ENCODE measurements at regions not wholly inside any gene's neighbourhood (a gene's known extent, or its start where the extent isn't known, plus 50 kb on each side); places are given as distances from the start of the nearest gene placed in this dataset.

DNA sequence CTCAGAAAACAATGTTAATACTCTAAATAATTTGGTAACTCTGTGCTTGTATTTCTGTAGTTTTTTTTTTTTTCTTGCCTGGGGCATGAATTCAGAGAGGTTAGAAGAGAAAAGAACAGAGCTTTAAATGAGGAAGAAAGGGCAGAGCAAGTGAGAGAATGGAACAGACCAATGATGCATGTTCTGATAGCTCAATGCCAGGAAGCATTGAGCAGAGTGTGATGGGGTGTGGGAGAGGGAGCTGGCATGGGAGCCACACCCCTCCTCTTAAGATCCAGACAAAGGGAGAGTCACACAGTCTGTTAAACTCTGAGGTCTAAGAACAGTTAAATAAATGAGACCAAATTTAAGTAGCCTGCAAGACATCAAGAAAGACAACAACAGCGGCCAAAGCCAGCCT is 538.6 kb downstream of the TUSC7 start:
- Histone ChIP-seq H3K9ac (no peak overlapping the region), H3K36me3 (ENCODE audit: low read depth) (no peaks in the 10 kb centered on the region), H3K4me1 (ENCODE audit: insufficient read depth) (no peaks in the 10 kb centered on the region), H3K27ac (no peak overlapping the region), H3K4me2 (ENCODE audit: unreplicated experiment) (no peak overlapping the region), H3K4me3 (no peak overlapping the region), H4K20me1 (ENCODE audit: insufficient read depth) (no peaks in the 10 kb centered on the region), H3F3A (ENCODE audit: insufficient read depth) (no peaks in the 10 kb centered on the region), H3K27me3 (replicated peaks; ENCODE audit: insufficient read depth) (no peaks in the 10 kb centered on the region), H2AFZ (no peak overlapping the region), H3K79me2 (ENCODE audit: insufficient read depth) (no peaks in the 10 kb centered on the region), H3K9me3 (ENCODE audit: low read depth) (no peaks in the 10 kb centered on the region), H3K9me2 (ENCODE audit: insufficient read depth) (no peaks in the 10 kb centered on the region)
- in situ Hi-C loops (cut with MboI): no loop called here
- DNase-seq: no peak
- 79 to 86% methylated on average over 1 of the region's 1 CpG for WGBS, 2 experiments (ENCODE audit: low coverage in 1 of 2, low lambda C conversion rate in 2 of 2, missing lambda C conversion rate in 2 of 2)
- TF ChIP-seq EZH2phosphoT487 (IDR thresholded peaks at IDR 0.05; ENCODE audit: insufficient read depth, low read depth): no peak
- TF ChIP-seq EZH2 (IDR thresholded peaks at IDR 0.05; ENCODE audit: insufficient read depth, poor library complexity, severe bottlenecking): no peak

DNA sequence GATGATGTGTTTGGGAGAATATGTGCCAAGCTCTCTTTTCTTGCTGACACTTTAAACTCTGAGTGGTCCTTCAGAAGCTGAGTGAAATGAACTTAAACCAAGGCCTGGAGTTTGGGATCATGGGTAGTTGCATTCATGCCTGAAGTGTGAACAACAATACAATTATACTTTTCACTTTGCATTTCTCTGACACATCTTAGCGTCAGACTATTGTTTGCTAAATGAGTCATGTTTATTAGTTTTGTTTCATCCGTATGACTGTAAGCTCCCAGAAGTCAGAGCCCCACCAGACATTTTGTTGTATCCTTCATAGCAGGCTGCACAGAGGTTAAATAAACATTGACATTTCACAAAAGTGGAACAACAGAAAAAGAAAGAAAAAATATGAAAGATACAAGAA is 542.6 kb downstream of the TUSC7 start:
- H3K27me3 ChIP-seq (replicated peaks; ENCODE audit: insufficient read depth): no peaks in the 10 kb centered on the region
- no peak overlapping the region for H2AFZ ChIP-seq
- H4K20me1 ChIP-seq (ENCODE audit: insufficient read depth): no peaks in the 10 kb centered on the region
- H3K9ac ChIP-seq: no peak overlapping the region
- no peaks in the 10 kb centered on the region for H3K36me3 ChIP-seq (ENCODE audit: low read depth)
- H3K79me2 ChIP-seq (ENCODE audit: insufficient read depth): no peaks in the 10 kb centered on the region
- no peak overlapping the region for H3K27ac ChIP-seq
- no peaks in the 10 kb centered on the region for H3K9me3 ChIP-seq (ENCODE audit: low read depth)
- H3K4me2 ChIP-seq (ENCODE audit: unreplicated experiment): no peak overlapping the region
- no peak for TF ChIP-seq EZH2 (IDR thresholded peaks at IDR 0.05; ENCODE audit: insufficient read depth, poor library complexity, severe bottlenecking)
- TF ChIP-seq EZH2phosphoT487 (IDR thresholded peaks at IDR 0.05; ENCODE audit: insufficient read depth, low read depth): no peak
- no peaks in the 10 kb centered on the region for H3F3A ChIP-seq (ENCODE audit: insufficient read depth)
- WGBS, 2 experiments (ENCODE audit: low coverage in 1 of 2, low lambda C conversion rate in 2 of 2, missing lambda C conversion rate in 2 of 2): 27 to 29% methylated on average over 2 of the region's 2 CpGs
- H3K4me1 ChIP-seq (ENCODE audit: insufficient read depth): no peaks in the 10 kb centered on the region
- in situ Hi-C loops (cut with MboI): no loop called here
- no peaks in the 10 kb centered on the region for H3K9me2 ChIP-seq (ENCODE audit: insufficient read depth)
- no peak overlapping the region for H3K4me3 ChIP-seq
- peak; percentile 52 for DNase-seq

DNA sequence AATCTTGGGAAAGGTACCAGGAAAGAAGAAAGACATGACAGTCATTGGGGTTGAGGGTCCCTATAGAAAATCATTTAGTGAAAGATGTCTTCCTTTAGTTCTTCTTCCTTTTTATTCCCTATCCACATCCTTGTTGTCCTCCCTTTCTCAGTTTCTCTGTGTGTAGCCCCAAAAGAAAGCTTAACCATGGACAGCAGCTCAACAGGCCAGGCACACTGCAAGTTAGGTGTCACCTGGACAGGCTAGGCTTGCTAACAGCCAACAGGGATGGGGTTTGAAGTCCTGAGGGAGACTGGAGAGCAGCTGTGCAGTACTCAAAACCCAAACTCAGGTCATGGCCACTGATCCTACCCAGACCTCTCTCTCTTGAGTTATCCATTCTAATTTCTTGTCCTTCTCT is 543.1 kb downstream of the TUSC7 start:
- H3K27ac ChIP-seq: no peak overlapping the region
- no peak for TF ChIP-seq EZH2 (IDR thresholded peaks at IDR 0.05; ENCODE audit: insufficient read depth, poor library complexity, severe bottlenecking)
- H3K4me3 ChIP-seq: no peak overlapping the region
- H2AFZ ChIP-seq: no peak overlapping the region
- no peak overlapping the region for H3K4me2 ChIP-seq (ENCODE audit: unreplicated experiment)
- DNase-seq: no peak
- no peaks in the 10 kb centered on the region for H4K20me1 ChIP-seq (ENCODE audit: insufficient read depth)
- in situ Hi-C loops (cut with MboI): no loop called here
- no peaks in the 10 kb centered on the region for H3K27me3 ChIP-seq (replicated peaks; ENCODE audit: insufficient read depth)
- no peaks in the 10 kb centered on the region for H3K9me3 ChIP-seq (ENCODE audit: low read depth)
- H3K4me1 ChIP-seq (ENCODE audit: insufficient read depth): no peaks in the 10 kb centered on the region
- H3K9me2 ChIP-seq (ENCODE audit: insufficient read depth): no peaks in the 10 kb centered on the region
- no peaks in the 10 kb centered on the region for H3K36me3 ChIP-seq (ENCODE audit: low read depth)
- no peak overlapping the region for H3K9ac ChIP-seq
- H3K79me2 ChIP-seq (ENCODE audit: insufficient read depth): no peaks in the 10 kb centered on the region
- H3F3A ChIP-seq (ENCODE audit: insufficient read depth): no peaks in the 10 kb centered on the region

DNA sequence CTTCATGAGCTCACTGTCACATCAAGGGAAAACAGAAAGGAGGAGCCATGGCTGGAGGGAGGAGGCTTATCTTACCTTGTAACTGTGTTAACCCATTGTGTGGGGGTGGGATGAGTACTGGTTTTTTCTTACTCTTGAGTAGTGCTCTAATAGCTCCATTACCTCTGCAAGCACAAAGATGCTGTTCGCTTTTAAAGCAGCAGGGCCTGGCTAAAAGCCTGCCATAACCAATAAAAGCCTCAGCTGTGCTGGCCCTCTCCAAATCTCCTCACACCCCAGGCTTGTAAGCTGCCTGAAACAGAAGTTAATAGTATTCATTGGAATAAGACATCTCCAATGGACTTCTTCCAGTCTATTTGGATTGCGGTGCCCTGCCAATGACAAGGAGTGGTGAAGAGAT is 544.1 kb downstream of the TUSC7 start:
- Histone ChIP-seq H3K27me3 (replicated peaks; ENCODE audit: insufficient read depth) (no peaks in the 10 kb centered on the region), H3F3A (ENCODE audit: insufficient read depth) (no peaks in the 10 kb centered on the region), H3K27ac (no peak overlapping the region), H3K4me2 (ENCODE audit: unreplicated experiment) (no peak overlapping the region), H4K20me1 (ENCODE audit: insufficient read depth) (no peaks in the 10 kb centered on the region), H3K9me3 (ENCODE audit: low read depth) (no peaks in the 10 kb centered on the region), H3K9ac (no peak overlapping the region), H3K36me3 (ENCODE audit: low read depth) (no peaks in the 10 kb centered on the region), H3K9me2 (ENCODE audit: insufficient read depth) (no peaks in the 10 kb centered on the region), H3K4me3 (no peak overlapping the region), H3K79me2 (ENCODE audit: insufficient read depth) (no peaks in the 10 kb centered on the region), H3K4me1 (ENCODE audit: insufficient read depth) (no peaks in the 10 kb centered on the region), H2AFZ (no peak overlapping the region)
- WGBS, 2 experiments (ENCODE audit: low coverage in 1 of 2, low lambda C conversion rate in 2 of 2, missing lambda C conversion rate in 2 of 2): 63 to 69% methylated on average over 2 of the region's 2 CpGs
- no peak for TF ChIP-seq EZH2phosphoT487 (IDR thresholded peaks at IDR 0.05; ENCODE audit: insufficient read depth, low read depth)
- TF ChIP-seq EZH2 (IDR thresholded peaks at IDR 0.05; ENCODE audit: insufficient read depth, poor library complexity, severe bottlenecking): no peak
- no peak for DNase-seq
- in situ Hi-C loops (cut with MboI): no loop called here

DNA sequence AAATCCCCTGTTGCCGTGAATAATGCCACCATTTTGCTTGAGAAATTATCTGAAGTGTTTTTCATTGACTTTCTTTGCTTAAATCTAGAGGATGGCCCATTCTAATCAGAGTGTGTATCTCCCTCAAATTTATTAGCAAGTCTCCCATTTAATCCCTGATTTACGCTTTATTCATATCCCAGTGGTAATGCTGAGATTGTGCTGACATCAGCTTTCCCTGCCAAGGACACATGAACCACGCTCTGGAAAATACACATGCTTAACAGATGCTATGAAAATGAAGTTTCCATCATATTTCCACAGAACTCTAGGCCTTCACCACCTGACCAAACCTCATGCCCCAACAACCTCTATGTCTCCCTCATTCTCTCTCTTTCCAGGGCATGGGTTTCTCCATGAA is 545.4 kb downstream of the TUSC7 start:
- no peaks in the 10 kb centered on the region for H3F3A ChIP-seq (ENCODE audit: insufficient read depth)
- no peak overlapping the region for H3K4me2 ChIP-seq (ENCODE audit: unreplicated experiment)
- 41 to 45% methylated on average over 3 of the region's 3 CpGs for WGBS, 2 experiments (ENCODE audit: low coverage in 1 of 2, low lambda C conversion rate in 2 of 2, missing lambda C conversion rate in 2 of 2)
- H3K27me3 ChIP-seq (replicated peaks; ENCODE audit: insufficient read depth): no peaks in the 10 kb centered on the region
- no peak overlapping the region for H3K27ac ChIP-seq
- H3K9me3 ChIP-seq (ENCODE audit: low read depth): no peaks in the 10 kb centered on the region
- in situ Hi-C loops (cut with MboI): no loop called here
- H2AFZ ChIP-seq: no peak overlapping the region
- no peak for DNase-seq
- no peaks in the 10 kb centered on the region for H3K9me2 ChIP-seq (ENCODE audit: insufficient read depth)
- H4K20me1 ChIP-seq (ENCODE audit: insufficient read depth): no peaks in the 10 kb centered on the region
- no peak overlapping the region for H3K9ac ChIP-seq
- H3K4me1 ChIP-seq (ENCODE audit: insufficient read depth): no peaks in the 10 kb centered on the region
- no peak overlapping the region for H3K4me3 ChIP-seq
- TF ChIP-seq EZH2phosphoT487 (IDR thresholded peaks at IDR 0.05; ENCODE audit: insufficient read depth, low read depth) (no peak), EZH2 (IDR thresholded peaks at IDR 0.05; ENCODE audit: insufficient read depth, poor library complexity, severe bottlenecking) (no peak)
- no peaks in the 10 kb centered on the region for H3K36me3 ChIP-seq (ENCODE audit: low read depth)
- no peaks in the 10 kb centered on the region for H3K79me2 ChIP-seq (ENCODE audit: insufficient read depth)

Measured in GM23248 (cell line).